ENCODE measurements at regions not wholly inside any gene's neighbourhood (a gene's known extent, or its start where the extent isn't known, plus 50 kb on each side); places are given as distances from the start of the nearest gene placed in this dataset.

- H3K9me3 ChIP-seq (ENCODE audit: control insufficient read depth in 1 of 2, low read length in 2 of 2): no peaks in the 10 kb centered on the region
- H3K27ac ChIP-seq (ENCODE audit: low read length): no peak overlapping the region
- no peaks in the 10 kb centered on the region for H3K36me3 ChIP-seq (ENCODE audit: control insufficient read depth in 1 of 2, insufficient read depth in 2 of 2, low read length in 2 of 2)
- no peaks in the 10 kb centered on the region for H3K4me1 ChIP-seq (ENCODE audit: control insufficient read depth in 1 of 2, insufficient read depth in 2 of 2, low read length in 2 of 2)
- no peaks in the 10 kb centered on the region for H3K27me3 ChIP-seq (ENCODE audit: low read depth, low read length)
- H3K4me3 ChIP-seq (ENCODE audit: low read depth in 1 of 2, low read length in 2 of 2): no peak overlapping the region
Measured at GRCh38 chr5:82659115-82659514, 381.0 kb upstream of the RPS23 start.

DNA sequence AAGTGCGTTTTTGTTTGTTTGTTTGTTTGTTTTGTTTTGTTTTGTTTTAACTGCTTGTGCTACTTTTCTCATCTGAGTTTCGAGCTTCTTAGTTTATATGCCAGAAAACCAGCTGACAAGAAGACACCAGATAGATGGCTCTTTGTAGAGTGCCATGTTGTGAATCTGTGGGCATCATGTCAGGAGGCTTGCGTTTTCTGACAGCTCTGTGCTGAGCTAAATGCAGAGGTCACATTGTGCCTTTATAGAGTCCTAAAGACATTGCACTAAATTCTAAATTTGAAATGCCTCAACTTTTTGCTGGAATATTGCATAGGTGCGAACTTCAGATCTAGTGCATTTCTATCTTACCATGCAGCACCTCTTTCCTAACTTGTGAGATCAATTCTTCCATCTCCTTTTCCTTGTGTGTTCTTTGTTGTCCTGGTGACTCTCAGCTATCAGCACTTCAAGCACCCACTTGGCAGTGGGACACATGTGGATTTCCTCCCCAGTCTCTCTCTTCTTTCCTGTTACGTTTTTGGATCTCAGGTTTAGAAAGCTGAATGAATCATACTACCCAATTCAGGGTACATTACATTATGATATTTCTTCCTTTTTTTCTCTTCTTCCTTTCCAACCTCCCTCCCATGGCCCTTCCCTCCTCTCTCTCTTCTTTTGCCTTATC, 379.0 kb upstream of the RPS23 start:
- H3K36me3 ChIP-seq (ENCODE audit: control insufficient read depth in 1 of 2, insufficient read depth in 2 of 2, low read length in 2 of 2): no peaks in the 10 kb centered on the region
- no peak overlapping the region for H3K4me3 ChIP-seq (ENCODE audit: low read depth in 1 of 2, low read length in 2 of 2)
- H3K4me1 ChIP-seq (ENCODE audit: control insufficient read depth in 1 of 2, insufficient read depth in 2 of 2, low read length in 2 of 2): no peaks in the 10 kb centered on the region
- H3K27ac ChIP-seq (ENCODE audit: low read length): no peak overlapping the region
- no peaks in the 10 kb centered on the region for H3K27me3 ChIP-seq (ENCODE audit: low read depth, low read length)
- H3K9me3 ChIP-seq (ENCODE audit: control insufficient read depth in 1 of 2, low read length in 2 of 2): no peaks in the 10 kb centered on the region

GRCh38 chr5:82656341-82656761, 378.2 kb upstream of the RPS23 start:
- H3K27ac ChIP-seq (ENCODE audit: low read length): no peak overlapping the region
- no peak overlapping the region for H3K4me3 ChIP-seq (ENCODE audit: low read depth in 1 of 2, low read length in 2 of 2)

GRCh38 chr5:82655078-82655477, 376.9 kb upstream of the RPS23 start:
- Histone ChIP-seq H3K4me3 (ENCODE audit: low read depth in 1 of 2, low read length in 2 of 2) (no peak overlapping the region), H3K4me1 (ENCODE audit: control insufficient read depth in 1 of 2, insufficient read depth in 2 of 2, low read length in 2 of 2) (no peaks in the 10 kb centered on the region), H3K27ac (ENCODE audit: low read length) (no peak overlapping the region), H3K27me3 (ENCODE audit: low read depth, low read length) (no peaks in the 10 kb centered on the region), H3K9me3 (ENCODE audit: control insufficient read depth in 1 of 2, low read length in 2 of 2) (no peaks in the 10 kb centered on the region), H3K36me3 (ENCODE audit: control insufficient read depth in 1 of 2, insufficient read depth in 2 of 2, low read length in 2 of 2) (no peaks in the 10 kb centered on the region)

More at GRCh38 chr5:82656341-82656761, 378.2 kb upstream of the RPS23 start:
- Histone ChIP-seq H3K27me3 (ENCODE audit: low read depth, low read length) (no peaks in the 10 kb centered on the region), H3K36me3 (ENCODE audit: control insufficient read depth in 1 of 2, insufficient read depth in 2 of 2, low read length in 2 of 2) (no peaks in the 10 kb centered on the region), H3K9me3 (ENCODE audit: control insufficient read depth in 1 of 2, low read length in 2 of 2) (no peaks in the 10 kb centered on the region), H3K4me1 (ENCODE audit: control insufficient read depth in 1 of 2, insufficient read depth in 2 of 2, low read length in 2 of 2) (no peaks in the 10 kb centered on the region)

- Histone ChIP-seq H3K4me1 (ENCODE audit: control insufficient read depth in 1 of 2, insufficient read depth in 2 of 2, low read length in 2 of 2) (no peaks in the 10 kb centered on the region), H3K9me3 (ENCODE audit: control insufficient read depth in 1 of 2, low read length in 2 of 2) (no peaks in the 10 kb centered on the region), H3K27me3 (ENCODE audit: low read depth, low read length) (no peaks in the 10 kb centered on the region), H3K27ac (ENCODE audit: low read length) (no peak overlapping the region), H3K4me3 (ENCODE audit: low read depth in 1 of 2, low read length in 2 of 2) (no peak overlapping the region), H3K36me3 (ENCODE audit: control insufficient read depth in 1 of 2, insufficient read depth in 2 of 2, low read length in 2 of 2) (no peaks in the 10 kb centered on the region)
Measured at GRCh38 chr5:82649943-82650342, 371.8 kb upstream of the RPS23 start.

GRCh38 chr5:82644766-82645165, 366.6 kb upstream of the RPS23 start:
- Histone ChIP-seq H3K27me3 (ENCODE audit: low read depth, low read length) (no peaks in the 10 kb centered on the region), H3K36me3 (ENCODE audit: control insufficient read depth in 1 of 2, insufficient read depth in 2 of 2, low read length in 2 of 2) (no peaks in the 10 kb centered on the region), H3K4me3 (ENCODE audit: low read depth in 1 of 2, low read length in 2 of 2) (no peak overlapping the region), H3K4me1 (ENCODE audit: control insufficient read depth in 1 of 2, insufficient read depth in 2 of 2, low read length in 2 of 2) (peaks cover 0 to 8% of the 10 kb centered on the region in 2 donors), H3K27ac (ENCODE audit: low read length) (no peak overlapping the region), H3K9me3 (ENCODE audit: control insufficient read depth in 1 of 2, low read length in 2 of 2) (no peaks in the 10 kb centered on the region)

DNA sequence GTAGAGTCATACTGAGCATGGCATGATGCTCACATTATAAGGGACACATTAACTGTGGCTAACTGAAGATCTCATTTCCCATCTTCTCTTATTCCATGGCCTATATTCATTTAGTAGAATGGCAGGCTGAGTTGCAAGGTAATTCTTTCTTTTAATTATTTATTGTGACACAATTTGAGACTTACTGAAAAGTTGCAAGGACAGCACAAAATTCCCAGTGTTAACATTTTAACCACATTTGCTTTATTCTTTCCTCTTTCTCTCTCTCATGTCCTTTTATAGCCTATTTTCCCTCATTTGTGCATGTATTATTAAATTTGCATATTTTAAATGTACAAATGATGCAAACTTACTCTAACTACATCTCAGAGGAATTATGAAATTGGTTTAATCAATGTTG, 366.1 kb upstream of the RPS23 start:
- Histone ChIP-seq H3K4me1 (ENCODE audit: control insufficient read depth in 1 of 2, insufficient read depth in 2 of 2, low read length in 2 of 2) (peaks cover 0 to 13% of the 10 kb centered on the region in 2 donors), H3K9me3 (ENCODE audit: control insufficient read depth in 1 of 2, low read length in 2 of 2) (no peaks in the 10 kb centered on the region), H3K27ac (ENCODE audit: low read length) (no peak overlapping the region), H3K36me3 (ENCODE audit: control insufficient read depth in 1 of 2, insufficient read depth in 2 of 2, low read length in 2 of 2) (no peaks in the 10 kb centered on the region), H3K4me3 (ENCODE audit: low read depth in 1 of 2, low read length in 2 of 2) (no peak overlapping the region), H3K27me3 (ENCODE audit: low read depth, low read length) (no peaks in the 10 kb centered on the region)

- Histone ChIP-seq H3K4me3 (ENCODE audit: low read depth in 1 of 2, low read length in 2 of 2) (no peak overlapping the region), H3K27ac (ENCODE audit: low read length) (no peak overlapping the region), H3K9me3 (ENCODE audit: control insufficient read depth in 1 of 2, low read length in 2 of 2) (no peaks in the 10 kb centered on the region), H3K4me1 (ENCODE audit: control insufficient read depth in 1 of 2, insufficient read depth in 2 of 2, low read length in 2 of 2) (peaks cover 0 to 14% of the 10 kb centered on the region in 2 donors), H3K36me3 (ENCODE audit: control insufficient read depth in 1 of 2, insufficient read depth in 2 of 2, low read length in 2 of 2) (no peaks in the 10 kb centered on the region), H3K27me3 (ENCODE audit: low read depth, low read length) (no peaks in the 10 kb centered on the region)
Measured at GRCh38 chr5:82642313-82642712, 364.2 kb upstream of the RPS23 start.

DNA sequence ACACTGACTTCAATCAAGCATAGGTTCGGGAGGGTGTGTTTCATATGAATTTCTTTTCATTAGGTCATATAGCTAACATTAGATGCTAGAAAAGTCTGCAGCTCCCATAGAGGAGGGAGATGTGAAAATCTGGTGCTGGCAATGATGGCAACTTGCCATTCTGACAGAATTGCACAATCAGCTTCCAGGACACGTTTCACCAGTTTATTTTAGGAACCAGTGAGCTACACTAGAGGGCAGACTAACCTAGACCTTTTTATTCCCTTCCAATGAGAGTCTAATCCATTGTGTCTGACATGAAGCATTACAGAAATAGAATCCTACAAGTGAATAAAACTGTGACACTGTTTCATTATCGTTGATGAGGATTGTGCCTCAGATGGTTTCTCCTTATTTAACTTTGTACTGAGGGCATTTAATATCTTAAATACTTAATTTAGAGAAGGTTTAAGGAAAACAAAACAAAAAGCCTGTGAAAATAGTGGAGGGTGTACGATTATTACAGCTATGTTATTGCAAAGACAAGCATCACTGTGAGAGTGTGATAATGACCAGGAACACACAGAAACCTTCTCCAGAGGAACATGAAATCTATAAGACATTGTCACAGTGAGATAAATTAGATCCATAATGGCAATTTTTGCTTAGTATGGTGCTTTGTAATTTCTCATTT, 363.3 kb upstream of the RPS23 start:
- Histone ChIP-seq H3K9me3 (ENCODE audit: control insufficient read depth in 1 of 2, low read length in 2 of 2) (no peaks in the 10 kb centered on the region), H3K4me1 (ENCODE audit: control insufficient read depth in 1 of 2, insufficient read depth in 2 of 2, low read length in 2 of 2) (peaks cover 0 to 14% of the 10 kb centered on the region in 2 donors), H3K36me3 (ENCODE audit: control insufficient read depth in 1 of 2, insufficient read depth in 2 of 2, low read length in 2 of 2) (no peaks in the 10 kb centered on the region), H3K27ac (ENCODE audit: low read length) (no peak overlapping the region), H3K27me3 (ENCODE audit: low read depth, low read length) (no peaks in the 10 kb centered on the region), H3K4me3 (ENCODE audit: low read depth in 1 of 2, low read length in 2 of 2) (no peak overlapping the region)

DNA sequence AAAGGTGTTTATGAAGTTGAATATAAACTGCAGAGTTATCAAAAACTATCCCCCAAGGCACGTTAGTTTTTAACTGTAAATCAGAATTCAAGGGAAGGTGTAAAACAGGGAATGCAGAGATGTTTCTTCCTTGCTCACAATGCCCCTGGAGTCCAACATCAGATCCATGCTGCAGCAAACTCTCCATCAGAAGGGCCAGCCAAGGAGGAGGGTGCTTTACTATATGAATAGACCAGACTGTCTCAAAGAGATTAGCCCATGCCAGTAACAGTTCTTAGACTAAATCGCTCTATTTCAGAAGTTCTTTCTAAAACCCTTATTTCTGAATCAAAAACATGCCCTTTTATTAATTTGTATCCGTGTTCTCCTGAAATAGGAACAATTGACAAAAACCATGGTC, 362.8 kb upstream of the RPS23 start:
- Histone ChIP-seq H3K4me3 (ENCODE audit: low read depth in 1 of 2, low read length in 2 of 2) (no peak overlapping the region), H3K36me3 (ENCODE audit: control insufficient read depth in 1 of 2, insufficient read depth in 2 of 2, low read length in 2 of 2) (no peaks in the 10 kb centered on the region), H3K4me1 (ENCODE audit: control insufficient read depth in 1 of 2, insufficient read depth in 2 of 2, low read length in 2 of 2) (peaks cover 0 to 14% of the 10 kb centered on the region in 2 donors), H3K27ac (ENCODE audit: low read length) (no peak overlapping the region), H3K9me3 (ENCODE audit: control insufficient read depth in 1 of 2, low read length in 2 of 2) (no peaks in the 10 kb centered on the region), H3K27me3 (ENCODE audit: low read depth, low read length) (no peaks in the 10 kb centered on the region)

GRCh38 chr5:82639393-82640144, 361.4 kb upstream of the RPS23 start:
- Histone ChIP-seq H3K4me3 (ENCODE audit: low read depth in 1 of 2, low read length in 2 of 2) (no peak overlapping the region), H3K27ac (ENCODE audit: low read length) (no peak overlapping the region), H3K36me3 (ENCODE audit: control insufficient read depth in 1 of 2, insufficient read depth in 2 of 2, low read length in 2 of 2) (no peaks in the 10 kb centered on the region), H3K9me3 (ENCODE audit: control insufficient read depth in 1 of 2, low read length in 2 of 2) (no peaks in the 10 kb centered on the region), H3K4me1 (ENCODE audit: control insufficient read depth in 1 of 2, insufficient read depth in 2 of 2, low read length in 2 of 2) (peaks cover 0 to 14% of the 10 kb centered on the region in 2 donors), H3K27me3 (ENCODE audit: low read depth, low read length) (no peaks in the 10 kb centered on the region)

Measured in muscle layer of duodenum (tissue), 2 donors.